Lower leg skin (tissue), 4 donors: ENCODE measurements at regions not wholly inside any gene's neighbourhood (a gene's known extent, or its start where the extent isn't known, plus 50 kb on each side); places are given as distances from the start of the nearest gene placed in this dataset.

Source experiments
- DNase-seq, 2 donors: peaks; one replicate each; pipeline ENCODE4 v3.0.0-alpha.2; 2019; ENCODE audit warnings: low spot score in 2 of 2
- H3K4me3 ChIP-seq: fragments of 200-600 bp; sonication (generic); 2 replicates; pipeline ENCODE4 v1.5.1; 2017; ENCODE audit warnings: mild to moderate bottlenecking, low read depth; ENCODE audit not compliant: poor library complexity, severe bottlenecking
- CTCF ChIP-seq, 3 donors: fragments of 450-650 bp; IDR thresholded peaks; one replicate each; pipeline ENCODE4 v1.5.1; 2016; ENCODE audit warnings: antibody characterized with exemption in 3 of 3, mild to moderate bottlenecking in 3 of 3, moderate library complexity in 2 of 3
- POLR2A ChIP-seq, 2 donors: fragments of 450-650 bp; IDR thresholded peaks; one replicate each; pipeline ENCODE4 v1.6.1; 2016 to 2017; ENCODE audit warnings: antibody characterized with exemption in 2 of 2, mild to moderate bottlenecking in 1 of 2, moderate library complexity in 1 of 2
- WGBS, 2 donors: methylation state at CpG; one replicate each; pipeline ENCODE4 v1.1.5; 2018; 5-methylcytosine and 5-hydroxymethylcytosine counted together
- intact Hi-C: fragments of 100-400 bp; cut with DNase I; formaldehyde crosslinking; loops from one replicate; pipeline ENCODE4 v1.15.0; 2023; ENCODE audit warnings: low total_unique reads

GRCh38 chr1:30449428-30450147 lies 273.8 kb downstream of the MATN1 start:
- peak in 1 of 2 donors; percentile 66 for DNase-seq
- WGBS, 2 donors, result 82 to 87% methylated on average over 4 of the region's 4 CpGs
- H3K4me3 ChIP-seq, result no peak overlapping the region
- no peak for TF ChIP-seq POLR2A (IDR thresholded peaks at IDR 0.05)
- TF ChIP-seq CTCF (IDR thresholded peaks at IDR 0.05), result no peak
- intact Hi-C loops, result no loop called here

- peak in 1 of 2 donors; percentile 74 for DNase-seq
- TF ChIP-seq POLR2A (IDR thresholded peaks at IDR 0.05) (no peak), CTCF (IDR thresholded peaks at IDR 0.05) (no peak)
- H3K4me3 ChIP-seq, result no peak overlapping the region
- 63 to 65% methylated on average over 5 of the region's 5 CpGs for WGBS, 2 donors
- intact Hi-C loops, result no loop called here
These were observed 274.4 kb downstream of the MATN1 start for GRCh38 chr1:30449003-30449402.

GRCh38 chr1:30447701-30448100 lies 275.7 kb downstream of the MATN1 start:
- intact Hi-C loops, result no loop called here
- 75 to 76% methylated on average over 3 of the region's 3 CpGs for WGBS, 2 donors
- no peak for TF ChIP-seq CTCF (IDR thresholded peaks at IDR 0.05)
- TF ChIP-seq POLR2A (IDR thresholded peaks at IDR 0.05), result no peak
- peak in 1 of 2 donors; percentile 28 for DNase-seq
- H3K4me3 ChIP-seq, result no peak overlapping the region

GRCh38 chr1:30447080-30447479 lies 276.3 kb downstream of the MATN1 start:
- WGBS, 2 donors, result 58 to 63% methylated on average over 6 of the region's 6 CpGs
- intact Hi-C loops, result no loop called here
- DNase-seq, result peak in 1 of 2 donors; percentile 29
- TF ChIP-seq CTCF (IDR thresholded peaks at IDR 0.05) (no peak), POLR2A (IDR thresholded peaks at IDR 0.05) (no peak)
- H3K4me3 ChIP-seq, result no peak overlapping the region

- WGBS, 2 donors, result 51 to 65% methylated on average over 9 of the region's 9 CpGs
- TF ChIP-seq CTCF (IDR thresholded peaks at IDR 0.05) (no peak), POLR2A (IDR thresholded peaks at IDR 0.05) (no peak)
- DNase-seq, result peak; percentile 7 to 62
- intact Hi-C loops, result no loop called here
- no peak overlapping the region for H3K4me3 ChIP-seq
These were observed 276.9 kb downstream of the MATN1 start for GRCh38 chr1:30446508-30446907.

GRCh38 chr1:30446095-30446494 lies 277.3 kb downstream of the MATN1 start:
- WGBS, 2 donors, result 73 to 74% methylated on average over 11 of the region's 11 CpGs
- peak in 1 of 2 donors; percentile 46 for DNase-seq
- intact Hi-C loops, result no loop called here
- no peak overlapping the region for H3K4me3 ChIP-seq
- TF ChIP-seq CTCF (IDR thresholded peaks at IDR 0.05) (no peak), POLR2A (IDR thresholded peaks at IDR 0.05) (no peak)
